Prostate gland (tissue), 2 donors: ENCODE measurements at regions not wholly inside any gene's neighbourhood (a gene's known extent, or its start where the extent isn't known, plus 50 kb on each side); places are given as distances from the start of the nearest gene placed in this dataset.

ENCODE experiments used
- DNase-seq: peaks from one replicate; pipeline ENCODE4 v3.0.0-alpha.2; 2019; ENCODE audit warnings: low spot score
- H3K27ac ChIP-seq, 2 donors: fragments of 200-600 bp; sonication (generic); 2 replicates each; pipeline ENCODE4 v1.5.1; 2017 to 2019
- H3K27me3 ChIP-seq: fragments of 200-600 bp; sonication (generic); replicated peaks from 2 replicates; pipeline ENCODE4 v1.5.1; 2019; ENCODE audit not compliant: insufficient read depth
- H3K36me3 ChIP-seq, 2 donors: fragments of 200-600 bp; sonication (generic); 1 replicate in 1 of 2; 2 replicates in 1 of 2; pipeline versions ENCODE4 v1.5.1 to v1.8.1; 2017 to 2019
- H3K4me1 ChIP-seq: fragments of 200-600 bp; sonication (generic); replicated peaks from 2 replicates; pipeline ENCODE4 v1.5.1; 2019
- H3K4me3 ChIP-seq, 2 donors: fragments of 200-600 bp; sonication (generic); 2 replicates each; pipeline ENCODE4 v1.5.1; 2017 to 2019
- H3K9me3 ChIP-seq: fragments of 200-600 bp; sonication (generic); 2 replicates; pipeline ENCODE4 v1.5.1; 2017
- CTCF ChIP-seq, 4 experiments: fragments of 200-600 bp in 2 of 4; fragments of 450-650 bp in 2 of 4; sonication (generic) in 2 of 4; IDR thresholded peaks; 1 replicate in 3 of 4; 2 replicates in 1 of 4; pipeline ENCODE4 v1.5.1; 2016 to 2019; ENCODE audit warnings: antibody characterized with exemption in 4 of 4, mild to moderate bottlenecking in 2 of 4, moderate library complexity in 2 of 4
- POLR2A ChIP-seq: fragments of 450-650 bp; IDR thresholded peaks from one replicate; pipeline ENCODE4 v1.6.1; 2016; ENCODE audit warnings: antibody characterized with exemption, mild to moderate bottlenecking
- POLR2AphosphoS5 ChIP-seq: sonication (generic); formaldehyde crosslinking; IDR thresholded peaks from one replicate; pipeline ENCODE4 v1.6.1; 2017; ENCODE audit warnings: antibody characterized with exemption
- WGBS: methylation state at CpG from one replicate; pipeline ENCODE4 v1.1.5; 2018; 5-methylcytosine and 5-hydroxymethylcytosine counted together
- intact Hi-C: fragments of 100-400 bp; cut with DNase I; formaldehyde crosslinking; loops from one replicate; pipeline ENCODE4 v1.14.2; 2022

- Histone ChIP-seq H3K27me3 (peaks cover 7% of the 10 kb centered on the region), H3K4me1 (peaks cover 5% of the 10 kb centered on the region), H3K27ac (no peak overlapping the region), H3K9me3 (no peaks in the 10 kb centered on the region), H3K36me3 (no peaks in the 10 kb centered on the region), H3K4me3 (no peak overlapping the region)
- TF ChIP-seq POLR2A (no peak), POLR2AphosphoS5 (no peak), CTCF (IDR thresholded peaks at IDR 0.05) (no peak)
- WGBS: 75% methylated on average over 19 of the region's 20 CpGs
- intact Hi-C loops: no loop called here
- no peak for DNase-seq
These were observed 59.5 kb downstream of the SMUG1 start for GRCh38 chr12:54129028-54129903.
